WTC11 (cell line): ENCODE measurements at regions not wholly inside any gene's neighbourhood (a gene's known extent, or its start where the extent isn't known, plus 50 kb on each side); places are given as distances from the start of the nearest gene placed in this dataset.

ENCODE experiments used
- ATAC-seq: fragments of 200-7000 bp; cut with Tn5 transposase; 2 replicates; pipeline ENCODE4 v1.10.0; 2021; ENCODE audit warnings: mild to moderate bottlenecking, moderate library complexity
- CTCF ChIA-PET: fragments of 300-600 bp; sonication (Branson Sonifier 250); formaldehyde crosslinking; loops from one replicate; lab custom pipeline; 2021; ENCODE audit warnings: antibody characterized with exemption; lab: Charles Lee
- POLR2A ChIA-PET: fragments of 350-600 bp; sonication (Branson Sonifier 250); formaldehyde crosslinking; loops from one replicate; lab custom pipeline; 2021; ENCODE audit warnings: antibody characterized with exemption; lab: Charles Lee
- DNase-seq: peaks from one replicate; pipeline ENCODE4 v3.0.0; 2021; ENCODE audit warnings: low spot score
- H3K27ac Mint-ChIP-seq: 2 replicates; pipeline ENCODE4 v1.8.0; 2021; ENCODE audit warnings: mixed read lengths
- H3K27me3 Mint-ChIP-seq: 2 replicates; pipeline ENCODE4 v1.8.0; 2021; ENCODE audit warnings: low read depth, mild to moderate bottlenecking, moderate library complexity, mixed read lengths
- H3K36me3 Mint-ChIP-seq: 2 replicates; pipeline ENCODE4 v1.8.0; 2021; ENCODE audit warnings: mixed read lengths
- H3K4me1 Mint-ChIP-seq: 2 replicates; pipeline ENCODE4 v1.8.0; 2022; ENCODE audit warnings: mixed read lengths
- H3K4me3 Mint-ChIP-seq: 2 replicates; pipeline ENCODE4 v1.8.0; 2021; ENCODE audit warnings: mild to moderate bottlenecking, moderate library complexity, mixed read lengths
- H3K9me3 Mint-ChIP-seq: 2 replicates; pipeline ENCODE4 v1.8.0; 2021; ENCODE audit warnings: mixed read lengths
- AR ChIP-seq: fragments of 250-450 bp; sonication (Bioruptor Pico); IDR thresholded peaks from 2 replicates; pipeline ENCODE4 v1.9.0; 2021; ENCODE audit warnings: mild to moderate bottlenecking
- ATF3 ChIP-seq: sonication (generic); formaldehyde crosslinking; conservative IDR thresholded peaks from 2 replicates; pipeline ENCODE4 v1.8.1; 2022; ENCODE audit warnings: mild to moderate bottlenecking, missing genetic modification reagents
- ESRRA ChIP-seq: sonication (generic); formaldehyde crosslinking; IDR thresholded peaks from 2 replicates; pipeline ENCODE4 v1.8.1; 2022; ENCODE audit warnings: mild to moderate bottlenecking, missing genetic modification reagents, borderline replicate concordance
- HMGA2 ChIP-seq: fragments of 250-450 bp; sonication (Bioruptor Pico); IDR thresholded peaks from 2 replicates; pipeline ENCODE4 v1.4.0; 2021; ENCODE audit warnings: mild to moderate bottlenecking, moderate library complexity
- PRDM15 ChIP-seq: sonication (generic); formaldehyde crosslinking; IDR thresholded peaks from 2 replicates; pipeline ENCODE4 v1.8.0; 2022; ENCODE audit warnings: missing genetic modification reagents
- SMAD4 ChIP-seq: sonication (generic); formaldehyde crosslinking; IDR thresholded peaks from 2 replicates; pipeline ENCODE4 v1.8.0; 2022; ENCODE audit warnings: mild to moderate bottlenecking, missing genetic modification reagents
- STAT6 ChIP-seq: sonication (generic); formaldehyde crosslinking; conservative IDR thresholded peaks from 2 replicates; pipeline ENCODE4 v1.8.1; 2023; ENCODE audit warnings: mild to moderate bottlenecking, low read depth, missing genetic modification reagents, moderate library complexity
- TEAD4 ChIP-seq: sonication (generic); formaldehyde crosslinking; IDR thresholded peaks from 2 replicates; pipeline ENCODE4 v1.8.0; 2022; ENCODE audit warnings: mild to moderate bottlenecking, missing genetic modification reagents
- ZBTB21 ChIP-seq: sonication (generic); formaldehyde crosslinking; IDR thresholded peaks from 2 replicates; pipeline ENCODE4 v1.8.1; 2023; ENCODE audit warnings: mild to moderate bottlenecking, missing genetic modification reagents, borderline replicate concordance
- ZNF138 ChIP-seq: sonication (generic); formaldehyde crosslinking; conservative IDR thresholded peaks from 2 replicates; pipeline ENCODE4 v1.8.1; 2022; ENCODE audit warnings: mild to moderate bottlenecking, moderate library complexity, missing genetic modification reagents

GRCh38 chr9:78146241-78146640, 89.6 kb upstream of the CEP78 start (continued):
- TF ChIP-seq AR (CRISPR knock-in tag) = no peak

GRCh38 chr9:78144663-78145377, 91.1 kb upstream of the CEP78 start:
- Mint-ChIP-seq H3K36me3 (peaks cover 20% of the 10 kb centered on the region), H3K4me1 (peaks cover 2% of the 10 kb centered on the region; the same call in 1 of the 2 replicates)
- CTCF ChIA-PET = no interaction called here

More at GRCh38 chr9:78144663-78145377, 91.1 kb upstream of the CEP78 start:
- no peak for TF ChIP-seq AR (CRISPR knock-in tag)
- TF ChIP-seq TEAD4 (CRISPR knock-in tag) = no peak
- TF ChIP-seq ZBTB21 (CRISPR knock-in tag) = no peak
- no peak for TF ChIP-seq SMAD4 (CRISPR knock-in tag)
- no peak for TF ChIP-seq ZNF138
- no peak for TF ChIP-seq ESRRA
- no peak for TF ChIP-seq STAT6 (CRISPR knock-in tag)
- TF ChIP-seq HMGA2 = no peak
- TF ChIP-seq ATF3 = no peak
- no peak for TF ChIP-seq PRDM15 (CRISPR knock-in tag)
- Mint-ChIP-seq H3K4me3 (no peak overlapping the region), H3K9me3 (peaks cover 30% of the 10 kb centered on the region), H3K27ac (no peak overlapping the region), H3K27me3 (peaks cover 11% of the 10 kb centered on the region; the same call in 1 of the 2 replicates)
- ATAC-seq (no peak), DNase-seq (no peak)
- POLR2A ChIA-PET = no interaction called here
